ENCODE measurements at regions not wholly inside any gene's neighbourhood (a gene's known extent, or its start where the extent isn't known, plus 50 kb on each side); places are given as distances from the start of the nearest gene placed in this dataset.

GRCh38 chr3:177713928-177714900 is 516.9 kb upstream of the TBL1XR1 start:
- TF ChIP-seq POLR2A (IDR thresholded peaks at IDR 0.05) (no peak), CTCF (IDR thresholded peaks at IDR 0.05 in 8 of 11, conservative IDR thresholded peaks at IDR 0.05 in 3 of 11) (no peak)

Measured in spleen (tissue), 7 donors.